Upper lobe of right lung (tissue), 1 donor: ENCODE measurements at regions not wholly inside any gene's neighbourhood (a gene's known extent, or its start where the extent isn't known, plus 50 kb on each side); places are given as distances from the start of the nearest gene placed in this dataset.

Experiments
- ATAC-seq: fragments of 200-7000 bp; cut with Tn5 transposase; one replicate; pipeline ENCODE4 v1.9.1; 2020; ENCODE audit warnings: mild to moderate bottlenecking, moderate library complexity
- DNase-seq: peaks from one replicate; pipeline ENCODE4 v3.0.0-alpha.2; 2020
- H3K27ac ChIP-seq: fragments of 200-600 bp; one replicate; pipeline ENCODE4 v1.8.0; 2022
- H3K27me3 ChIP-seq: fragments of 200-600 bp; one replicate; pipeline ENCODE4 v1.8.0; 2022; ENCODE audit warnings: mild to moderate bottlenecking
- H3K36me3 ChIP-seq: fragments of 200-600 bp; one replicate; pipeline ENCODE4 v1.8.0; 2022
- H3K4me1 ChIP-seq: fragments of 200-600 bp; one replicate; pipeline ENCODE4 v1.8.0; 2022
- H3K4me3 ChIP-seq: fragments of 200-600 bp; one replicate; pipeline ENCODE4 v1.8.0; 2022; ENCODE audit warnings: mild to moderate bottlenecking
- H3K9me3 ChIP-seq: fragments of 200-600 bp; one replicate; pipeline ENCODE4 v1.8.0; 2022
- CTCF ChIP-seq: fragments of 200-600 bp; IDR thresholded peaks from one replicate; pipeline ENCODE4 v1.8.0; 2022; ENCODE audit warnings: antibody characterized with exemption
- intact Hi-C: fragments of 100-400 bp; cut with DNase I; formaldehyde crosslinking; loops from one replicate; pipeline ENCODE4 v1.11.0; 2022
- donor health status: DM: no; HTN: yes; CAD: no; lungs with severe emphysema.

- Histone ChIP-seq H3K9me3 (no peaks in the 10 kb centered on the region), H3K36me3 (no peaks in the 10 kb centered on the region), H3K4me3 (no peak overlapping the region), H3K27ac (no peak overlapping the region), H3K27me3 (no peaks in the 10 kb centered on the region), H3K4me1 (no peaks in the 10 kb centered on the region)
- DNase-seq: no peak
- intact Hi-C loops: no loop called here
- no peak for TF ChIP-seq CTCF
- ATAC-seq: peak; percentile 8
These were observed 257.5 kb upstream of the KLHL29 start for GRCh38 chr2:23127465-23127864.

GRCh38 chr2:23128684-23129292 is 256.2 kb upstream of the KLHL29 start:
- intact Hi-C loops: no loop called here
- no peak overlapping the region for H3K27ac ChIP-seq
- H3K4me1 ChIP-seq: no peaks in the 10 kb centered on the region
- H3K27me3 ChIP-seq: no peaks in the 10 kb centered on the region
- no peak for TF ChIP-seq CTCF
- no peak overlapping the region for H3K4me3 ChIP-seq
- no peaks in the 10 kb centered on the region for H3K36me3 ChIP-seq
- DNase-seq (no peak), ATAC-seq (no peak)
- no peaks in the 10 kb centered on the region for H3K9me3 ChIP-seq

- ATAC-seq: no peak
These were observed 253.9 kb upstream of the KLHL29 start for GRCh38 chr2:23131066-23131575.

GRCh38 chr2:23132000-23132399 is 253.0 kb upstream of the KLHL29 start:
- ATAC-seq: no peak

More at GRCh38 chr2:23131066-23131575, 253.9 kb upstream of the KLHL29 start:
- no peak for TF ChIP-seq CTCF
- no peak for DNase-seq
- intact Hi-C loops: no loop called here
- Histone ChIP-seq H3K9me3 (no peaks in the 10 kb centered on the region), H3K27ac (no peak overlapping the region), H3K36me3 (no peaks in the 10 kb centered on the region), H3K4me1 (no peaks in the 10 kb centered on the region), H3K27me3 (no peaks in the 10 kb centered on the region), H3K4me3 (no peak overlapping the region)

GRCh38 chr2:23132823-23133595 is 252.0 kb upstream of the KLHL29 start:
- no peak overlapping the region for H3K4me3 ChIP-seq
- H3K36me3 ChIP-seq: no peaks in the 10 kb centered on the region
- DNase-seq (no peak), ATAC-seq (no peak)
- intact Hi-C loops: no loop called here
- no peaks in the 10 kb centered on the region for H3K9me3 ChIP-seq
- no peak for TF ChIP-seq CTCF
- no peak overlapping the region for H3K27ac ChIP-seq
- no peaks in the 10 kb centered on the region for H3K27me3 ChIP-seq
- H3K4me1 ChIP-seq: no peaks in the 10 kb centered on the region

More at GRCh38 chr2:23132000-23132399, 253.0 kb upstream of the KLHL29 start:
- DNase-seq: no peak
- Histone ChIP-seq H3K27ac (no peak overlapping the region), H3K4me3 (no peak overlapping the region), H3K9me3 (no peaks in the 10 kb centered on the region), H3K27me3 (no peaks in the 10 kb centered on the region), H3K4me1 (no peaks in the 10 kb centered on the region), H3K36me3 (no peaks in the 10 kb centered on the region)
- TF ChIP-seq CTCF: no peak
- intact Hi-C loops: no loop called here
